ENCODE measurements at regions not wholly inside any gene's neighbourhood (a gene's known extent, or its start where the extent isn't known, plus 50 kb on each side); places are given as distances from the start of the nearest gene placed in this dataset.

GRCh38 chr1:217135987-217136894 is 413.0 kb upstream of the ESRRG start:
- TF ChIP-seq POLR2A (IDR thresholded peaks at IDR 0.05) = no peak
- TF ChIP-seq CTCF (IDR thresholded peaks at IDR 0.05 in 4 of 5, conservative IDR thresholded peaks at IDR 0.05 in 1 of 5) = no peak
